ENCODE measurements at regions not wholly inside any gene's neighbourhood (a gene's known extent, or its start where the extent isn't known, plus 50 kb on each side); places are given as distances from the start of the nearest gene placed in this dataset.
"Not testable (repeated sequence)": the region's sequence is repeated elsewhere in the genome, so short reads cannot be mapped to it uniquely, and the experiment has no call there.

DNA sequence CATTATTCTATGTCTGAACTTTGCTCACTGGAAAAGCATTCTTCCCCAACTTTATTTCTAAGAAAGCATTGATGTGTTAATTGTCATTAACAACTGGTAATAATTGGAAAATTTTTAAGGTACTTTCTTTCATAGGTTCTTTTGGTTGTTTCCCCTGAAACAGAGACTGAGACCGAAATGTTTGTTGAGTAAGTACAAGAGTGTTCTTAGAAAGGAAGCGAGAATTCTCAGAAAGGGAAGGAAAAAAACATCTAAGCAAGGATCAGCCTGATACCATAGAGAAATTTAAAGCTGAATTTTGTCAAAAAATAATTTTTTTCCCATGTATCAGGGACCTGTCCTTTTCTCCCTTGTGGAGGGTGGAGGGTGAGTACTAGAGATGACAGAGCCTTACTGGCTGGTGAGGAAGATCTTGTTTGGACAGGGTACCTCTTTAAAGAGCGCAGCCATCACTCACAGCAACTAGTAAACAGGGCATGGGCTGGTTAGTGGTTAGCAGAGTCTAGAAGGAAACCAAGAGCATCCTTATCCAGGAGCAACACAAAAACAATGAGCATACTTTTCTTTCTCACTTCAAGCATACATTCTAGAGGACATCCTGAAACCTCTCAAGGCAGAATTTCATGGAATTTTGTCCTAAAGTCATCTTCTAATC is 898.5 kb downstream of the DNAH5 start:
- DNase-seq (ENCODE audit: low spot score) = no peak

DNA sequence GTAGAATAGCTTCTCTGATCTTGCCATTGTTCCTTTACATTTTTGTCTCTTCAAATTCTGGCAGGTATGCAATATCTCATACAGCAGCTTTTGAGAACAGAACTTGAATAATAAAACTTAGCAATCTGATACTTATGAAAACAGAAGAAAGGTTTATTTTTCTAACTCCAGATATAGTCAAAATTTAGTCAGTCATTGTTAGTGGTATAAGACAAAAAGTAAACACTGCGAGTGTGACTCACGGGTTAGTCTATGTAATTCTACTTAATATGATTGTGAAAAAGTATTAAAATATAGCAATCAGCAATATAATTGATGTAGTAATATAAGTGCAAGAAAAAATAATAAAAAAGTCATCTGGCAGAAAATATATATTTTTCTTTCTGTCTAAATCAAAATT is 910.4 kb downstream of the DNAH5 start:
- no peak for DNase-seq (ENCODE audit: low spot score)

DNA sequence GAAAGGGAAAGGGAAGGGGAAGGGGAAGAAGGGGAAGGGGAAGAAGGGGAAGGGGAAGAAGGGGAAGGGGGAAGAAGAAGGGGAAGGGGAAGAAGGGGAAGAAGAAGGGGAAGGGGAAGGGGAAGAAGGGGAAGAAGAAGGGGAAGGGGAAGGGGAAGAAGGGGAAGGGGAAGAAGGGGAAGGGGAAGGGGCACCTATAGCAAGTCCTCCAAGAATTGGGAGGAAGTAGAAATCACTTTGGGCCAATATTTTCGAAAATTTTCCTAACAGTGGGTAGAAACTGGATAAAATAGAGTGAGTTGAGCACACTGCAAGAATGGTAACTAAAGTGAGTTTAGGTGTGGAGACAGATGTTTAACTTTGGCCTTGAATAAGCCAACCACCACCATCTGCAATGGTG is 915.3 kb downstream of the DNAH5 start:
- no peak for DNase-seq (ENCODE audit: low spot score)

DNA sequence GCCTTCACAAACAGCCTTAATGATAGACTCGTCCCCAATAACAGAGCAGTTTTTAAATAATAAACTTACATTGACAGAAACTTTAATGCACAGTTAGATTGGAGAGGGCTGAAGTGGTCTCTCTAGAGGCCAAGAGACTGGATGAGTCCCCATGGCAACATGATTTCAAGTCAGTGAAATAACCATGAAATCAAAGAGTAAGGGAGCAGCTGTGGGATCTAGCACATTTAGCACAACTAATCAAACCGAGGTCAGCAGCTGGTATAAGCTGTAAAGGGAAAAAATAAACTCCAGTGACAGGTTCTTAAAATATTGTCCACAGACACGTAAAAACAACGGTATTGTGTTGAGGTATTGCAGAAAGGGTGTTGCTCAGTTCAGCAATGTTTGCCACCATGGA is 916.6 kb downstream of the DNAH5 start:
- DNase-seq (ENCODE audit: low spot score) = no peak

DNA sequence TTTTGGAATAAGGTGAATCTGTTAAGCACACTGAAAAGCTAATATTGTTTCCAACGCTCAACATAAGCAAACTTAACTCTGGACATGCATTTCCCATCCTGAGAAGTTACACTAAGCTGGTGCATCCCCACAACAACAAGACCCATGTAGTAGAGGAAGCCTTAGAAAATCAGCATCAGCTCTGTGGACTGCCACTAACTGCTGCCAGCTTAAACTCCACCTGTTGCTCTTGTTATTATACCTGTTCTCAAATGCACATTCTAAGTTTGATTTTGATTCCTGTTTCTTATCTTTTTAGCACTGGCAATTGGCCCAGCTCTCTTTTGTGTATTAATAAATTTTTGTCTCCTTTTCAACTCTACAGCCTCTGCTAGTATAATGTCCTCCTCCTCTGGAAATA is 924.8 kb downstream of the DNAH5 start:
- no peak for DNase-seq (ENCODE audit: low spot score)

DNA sequence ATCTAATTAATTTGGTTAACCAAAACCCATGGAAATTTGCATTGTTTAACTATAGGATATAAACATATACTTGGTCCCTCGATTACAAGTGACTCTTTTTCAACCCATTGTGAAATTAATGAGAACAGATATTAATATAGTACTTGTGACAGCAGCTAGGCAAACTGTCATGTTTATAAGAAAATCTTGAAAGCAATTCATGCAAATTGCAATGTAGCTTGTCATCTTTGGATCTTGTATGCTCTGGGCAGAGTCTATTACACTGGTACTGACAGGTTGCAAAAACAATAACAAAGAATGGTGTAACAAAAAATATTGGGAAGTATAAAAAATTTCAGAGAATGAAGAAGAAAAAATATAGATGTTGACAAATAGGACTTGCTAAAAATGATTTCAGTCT is 941.0 kb downstream of the DNAH5 start:
- DNase-seq (ENCODE audit: low spot score) = no peak

DNA sequence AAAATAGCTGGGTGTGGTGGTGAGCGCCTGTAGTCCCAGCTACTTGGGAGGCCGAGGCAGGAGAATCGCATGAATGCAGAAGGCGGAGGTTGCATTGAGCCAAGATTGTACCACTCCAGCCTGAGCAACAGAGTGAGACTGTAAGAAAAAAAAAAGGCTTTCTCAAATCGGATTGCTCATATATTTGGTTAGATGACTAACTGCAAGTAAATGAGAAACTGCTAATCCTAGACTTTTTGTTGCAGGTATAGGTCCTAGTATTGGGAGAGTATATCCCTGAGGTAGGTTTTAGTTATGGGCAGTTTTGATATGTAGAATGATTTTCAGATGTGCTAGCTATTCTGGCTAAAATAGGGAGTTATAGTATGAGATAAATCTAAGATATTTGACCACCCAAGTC is 944.8 kb downstream of the DNAH5 start:
- DNase-seq (ENCODE audit: low spot score) = no peak

DNA sequence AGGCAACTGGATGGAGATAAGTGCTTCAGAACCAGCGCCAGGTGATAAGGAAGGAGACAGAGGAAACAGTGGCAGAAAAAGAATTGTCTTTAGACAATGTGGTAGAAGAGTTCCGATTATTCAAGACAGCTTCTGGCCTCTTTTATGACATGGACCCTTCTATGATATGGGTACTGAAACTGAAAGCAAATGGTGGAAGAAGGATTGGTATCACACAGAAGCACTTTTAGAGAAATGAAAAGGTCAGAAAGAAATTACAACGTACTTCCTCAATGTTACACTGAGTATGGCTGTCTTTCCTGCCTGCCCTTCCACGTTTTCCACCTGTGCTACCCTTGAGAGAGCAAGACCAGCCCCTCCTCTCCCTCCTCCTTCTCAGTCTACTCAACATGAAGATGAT is 959.3 kb downstream of the DNAH5 start:
- DNase-seq (ENCODE audit: low spot score) = no peak

DNA sequence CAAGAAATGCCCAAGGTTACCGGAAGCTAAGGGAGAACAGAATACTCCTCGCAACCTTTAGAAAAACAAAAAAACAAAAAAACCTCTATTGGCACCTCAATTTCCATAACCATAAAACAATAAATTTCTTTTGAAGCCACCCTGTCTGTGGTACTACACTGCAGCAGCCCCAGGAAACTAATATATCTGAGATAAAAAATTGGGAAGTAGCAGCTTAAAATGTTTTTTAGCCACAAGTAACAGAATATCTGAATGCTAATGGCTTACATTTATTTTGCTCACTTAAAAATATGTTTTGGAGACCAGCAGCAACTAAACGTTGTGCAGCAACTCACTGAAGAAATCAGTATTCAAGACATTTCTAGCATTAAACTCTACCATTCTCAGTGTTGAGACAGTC is 969.6 kb downstream of the DNAH5 start:
- DNase-seq (ENCODE audit: low spot score) = no peak

DNA sequence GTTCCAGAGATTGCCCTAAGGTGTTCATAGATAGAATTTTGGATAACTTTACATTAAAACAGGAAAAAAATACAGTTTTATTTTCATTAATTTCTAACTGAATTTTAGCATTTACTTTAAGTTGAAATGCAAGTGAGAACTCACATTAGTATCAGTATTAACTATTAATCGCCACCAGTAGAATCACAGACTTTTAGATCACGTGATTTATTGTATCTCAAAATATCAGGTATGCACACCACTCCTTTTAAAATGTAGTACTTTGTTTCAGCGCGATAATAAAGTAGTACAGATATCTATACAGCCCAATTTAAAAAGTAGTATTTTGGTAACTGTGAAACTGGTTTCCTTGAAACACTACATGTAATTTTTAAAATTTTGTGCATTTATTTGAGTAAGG is 978.7 kb downstream of the DNAH5 start:
- no peak for DNase-seq (ENCODE audit: low spot score)

DNA sequence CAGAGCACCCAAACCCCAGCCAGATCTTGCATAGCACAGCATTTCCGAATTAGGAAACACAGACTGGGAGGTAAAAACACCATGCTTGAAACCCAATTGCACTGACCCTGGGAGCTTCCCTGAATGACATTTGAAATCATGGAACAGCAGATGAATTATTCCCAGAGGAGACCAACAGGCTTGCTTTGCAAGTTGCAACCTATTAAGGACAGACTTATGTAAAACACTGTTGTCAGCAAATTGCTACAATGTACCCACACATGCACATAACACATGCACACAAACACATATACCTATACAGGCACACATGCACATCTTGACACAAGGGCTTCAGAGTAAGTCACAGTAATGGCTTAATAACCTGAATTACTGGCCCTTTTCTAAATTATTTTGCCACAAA is 984.8 kb downstream of the DNAH5 start:
- DNase-seq (ENCODE audit: low spot score) = no peak

DNA sequence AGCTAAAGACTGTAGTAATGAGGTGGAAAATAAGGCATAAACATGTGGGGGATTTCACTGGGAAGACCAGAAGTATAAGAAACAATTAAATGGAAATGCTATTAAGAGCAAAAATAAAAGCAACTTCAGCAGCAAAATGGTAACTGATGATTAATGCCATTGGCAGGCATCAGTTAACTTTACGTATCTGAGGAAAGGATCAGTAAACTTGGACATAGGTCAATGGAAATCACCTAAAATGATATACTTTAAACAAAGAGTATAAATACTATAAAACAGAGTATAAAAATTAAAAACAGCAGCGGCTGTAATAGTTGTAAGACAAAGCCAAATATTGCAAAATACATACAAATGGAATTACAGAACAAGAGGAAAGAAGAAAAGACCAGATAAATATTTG is 992.1 kb downstream of the DNAH5 start:
- no peak for DNase-seq (ENCODE audit: low spot score)

DNA sequence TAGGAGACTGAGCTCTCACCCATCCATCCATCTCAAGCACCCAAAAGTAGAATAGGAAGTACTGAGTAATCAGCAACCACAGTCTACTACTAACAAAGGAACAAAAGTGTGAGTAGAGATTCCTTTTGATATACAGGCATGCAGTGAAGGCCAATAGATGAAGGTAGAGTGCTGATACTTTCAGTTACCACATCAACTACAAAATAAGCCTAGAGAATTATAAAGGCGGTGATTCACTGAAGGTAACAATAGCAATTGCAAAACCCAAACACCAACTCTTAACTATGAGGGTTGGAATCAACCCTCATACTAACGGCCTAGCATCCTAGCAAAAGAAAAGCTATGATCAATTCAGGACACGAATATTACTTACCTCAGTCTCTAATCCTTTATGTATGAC is 992.6 kb downstream of the DNAH5 start:
- no peak for DNase-seq (ENCODE audit: low spot score)

DNA sequence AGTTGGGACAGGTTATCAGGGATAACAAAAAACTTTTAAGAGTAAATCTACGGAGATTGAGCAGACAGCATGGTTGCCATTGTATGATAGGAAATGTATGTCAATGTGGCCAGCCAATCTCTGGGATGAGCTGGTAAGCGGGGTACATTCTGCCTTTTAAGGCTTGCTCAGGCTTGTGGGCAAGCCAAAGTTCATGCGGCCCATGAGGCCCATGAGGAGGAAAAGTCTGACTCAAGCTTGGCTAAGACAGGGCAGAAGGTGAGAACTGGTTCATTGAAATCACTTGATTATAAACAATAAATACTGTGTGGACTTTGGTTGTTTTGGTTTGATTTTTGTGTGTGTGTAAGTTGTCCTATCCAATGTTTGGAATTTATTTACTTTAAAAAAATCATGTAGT is 997.1 kb downstream of the DNAH5 start:
- DNase-seq (ENCODE audit: low spot score) = no peak

DNA sequence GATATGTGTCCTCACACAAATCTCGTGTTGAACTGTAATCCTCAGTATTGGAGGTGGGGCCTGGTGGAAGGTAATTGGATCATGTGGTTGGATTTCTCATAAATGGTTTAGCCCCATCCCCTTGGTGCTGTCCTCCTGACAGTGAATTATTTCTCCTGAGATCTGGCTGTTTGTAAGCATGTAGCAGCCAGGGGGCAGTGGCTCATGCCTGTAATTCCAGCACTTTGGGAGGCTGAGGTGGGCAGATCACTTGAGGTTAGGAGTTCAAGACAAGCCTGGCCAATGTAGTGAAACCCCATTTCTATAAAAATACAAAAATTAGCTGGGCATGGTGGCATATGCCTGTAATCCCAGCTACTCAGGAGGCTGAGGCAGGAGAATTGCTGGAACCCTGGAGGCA is 999.0 kb downstream of the DNAH5 start:
- not testable (repeated sequence) for DNase-seq (ENCODE audit: low spot score)

DNA sequence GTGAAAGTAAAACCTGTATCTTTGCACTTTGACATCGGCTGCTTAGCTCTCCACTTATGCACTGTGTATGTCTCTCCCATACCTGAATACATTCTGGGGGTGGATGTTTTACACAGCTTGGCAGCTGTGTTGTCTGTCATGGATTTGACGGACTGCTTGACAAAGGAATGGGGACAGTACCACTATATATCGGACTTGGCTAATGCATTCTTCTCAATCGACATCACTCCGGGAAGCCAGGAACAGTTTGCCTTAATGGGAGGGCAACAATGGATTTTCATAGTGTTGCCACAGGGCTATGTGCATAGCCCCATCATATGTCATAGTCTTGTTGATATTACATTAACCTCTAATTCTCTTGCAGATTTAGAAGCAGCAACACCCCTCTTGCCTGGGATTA is 1008.3 kb downstream of the DNAH5 start:
- no peak for DNase-seq (ENCODE audit: low spot score)

DNA sequence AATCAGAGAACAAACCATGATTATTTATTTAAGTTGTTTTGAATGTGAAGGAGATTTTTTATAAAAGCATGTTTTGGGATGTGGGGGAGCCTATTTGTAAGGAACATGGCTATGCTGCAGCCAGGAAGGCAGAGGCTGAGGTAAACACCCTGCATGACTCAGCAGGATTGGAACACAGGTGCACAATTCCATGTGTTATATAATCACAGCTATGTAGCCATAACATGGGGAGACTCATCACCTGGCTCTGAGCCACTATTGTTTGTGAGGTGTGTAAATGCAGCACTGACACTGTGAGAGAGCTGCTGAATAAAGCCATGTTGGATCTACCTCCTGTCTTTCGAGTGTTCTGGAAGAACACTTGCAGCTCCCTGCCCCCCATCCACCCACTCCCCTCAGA is 1009.8 kb downstream of the DNAH5 start:
- DNase-seq (ENCODE audit: low spot score) = no peak

DNA sequence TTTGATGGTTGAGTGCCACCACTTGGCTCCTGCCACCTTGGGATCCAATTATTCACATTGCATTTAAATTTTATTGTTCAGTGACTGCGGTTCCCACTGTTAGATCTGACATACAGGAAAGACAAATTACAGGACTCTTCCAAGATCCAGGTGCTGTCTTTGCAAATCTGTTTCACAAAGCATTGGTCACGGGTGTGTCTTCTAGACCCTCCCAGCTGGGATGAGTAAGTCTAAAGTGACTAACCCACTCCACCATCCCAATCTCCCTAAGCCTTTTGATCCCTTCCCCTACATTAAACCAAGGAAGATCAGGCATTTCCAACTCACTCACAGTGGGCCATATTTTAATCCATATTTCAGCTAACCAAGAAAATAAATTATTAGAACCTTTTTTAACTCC is 1016.3 kb upstream of the CTNND2 start:
- DNase-seq (ENCODE audit: low spot score) = no peak

DNA sequence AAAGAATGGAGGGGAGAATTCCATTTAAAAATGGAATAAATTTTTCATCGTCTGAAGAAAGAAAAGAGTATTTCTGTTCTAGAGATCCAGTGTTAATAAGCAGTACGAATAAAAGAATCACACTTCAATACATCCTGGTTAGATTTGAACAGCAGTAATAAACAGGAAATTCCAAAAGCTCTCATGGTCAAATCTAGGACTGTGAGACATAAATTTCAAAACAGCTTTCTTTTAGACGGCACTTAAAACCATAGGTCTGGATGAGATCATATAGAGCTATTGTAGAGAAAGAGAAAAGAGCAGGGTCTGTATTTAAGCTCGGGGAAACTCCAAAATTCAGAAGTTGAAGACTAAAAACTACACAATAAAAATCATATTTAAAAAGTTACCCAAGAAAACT is 1006.9 kb upstream of the CTNND2 start:
- no peak for DNase-seq (ENCODE audit: low spot score)

DNA sequence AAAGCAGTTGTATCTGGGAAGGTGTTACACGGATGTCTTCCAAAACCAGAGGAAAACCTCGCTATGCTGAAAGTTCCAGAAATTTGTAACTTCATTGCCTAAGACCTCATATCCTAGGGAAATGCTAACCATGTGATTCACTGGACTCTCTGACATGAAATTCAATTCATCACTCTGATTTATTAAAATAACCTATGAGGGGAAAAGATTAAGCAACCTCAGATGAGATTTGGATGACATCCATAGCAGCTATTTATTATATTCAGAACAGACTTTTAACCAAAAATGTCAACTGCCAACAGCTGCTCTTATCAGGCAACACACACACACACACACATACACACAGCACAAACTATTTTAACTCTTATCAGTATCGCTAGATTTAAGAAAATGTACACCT is 1006.4 kb upstream of the CTNND2 start:
- DNase-seq (ENCODE audit: low spot score) = no peak

DNA sequence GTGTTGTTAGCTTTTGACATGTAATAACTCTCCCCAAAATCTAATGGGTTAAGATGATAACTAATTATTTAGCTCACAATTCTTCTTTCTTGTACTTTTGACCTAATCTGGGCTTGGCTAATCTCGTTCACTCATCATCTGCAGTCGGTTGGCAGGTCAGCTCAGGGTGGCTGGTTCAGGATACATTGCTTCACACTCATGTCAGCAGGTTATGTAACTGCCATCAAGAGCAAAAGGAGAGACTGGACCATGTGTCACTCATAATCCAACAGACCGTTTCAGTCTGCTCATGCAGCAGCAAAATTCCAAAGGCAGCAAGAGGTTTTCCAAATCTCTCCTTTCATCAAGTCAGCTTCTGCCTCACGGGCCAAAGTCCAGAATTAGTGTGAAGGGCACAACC is 998.4 kb upstream of the CTNND2 start:
- no peak for DNase-seq (ENCODE audit: low spot score)

DNA sequence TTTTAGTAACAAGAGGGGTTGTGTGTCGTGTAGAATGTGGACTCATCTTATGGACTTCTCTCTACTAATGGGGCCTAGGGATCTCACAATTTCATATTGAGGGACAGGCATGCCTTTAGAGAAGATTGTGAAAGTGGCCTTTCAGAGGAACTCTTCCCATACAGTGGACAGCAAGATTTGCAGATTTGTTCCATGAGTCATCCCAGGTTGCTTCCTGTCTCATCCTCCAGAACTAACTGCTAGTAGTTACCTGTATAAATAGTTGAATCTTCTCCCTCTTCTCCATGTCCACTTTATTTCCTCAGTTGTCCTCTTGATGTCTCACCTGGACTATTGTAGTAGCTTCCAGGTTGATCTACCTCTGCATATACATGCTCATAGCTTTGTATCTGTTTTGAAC is 997.5 kb upstream of the CTNND2 start:
- no peak for DNase-seq (ENCODE audit: low spot score)

DNA sequence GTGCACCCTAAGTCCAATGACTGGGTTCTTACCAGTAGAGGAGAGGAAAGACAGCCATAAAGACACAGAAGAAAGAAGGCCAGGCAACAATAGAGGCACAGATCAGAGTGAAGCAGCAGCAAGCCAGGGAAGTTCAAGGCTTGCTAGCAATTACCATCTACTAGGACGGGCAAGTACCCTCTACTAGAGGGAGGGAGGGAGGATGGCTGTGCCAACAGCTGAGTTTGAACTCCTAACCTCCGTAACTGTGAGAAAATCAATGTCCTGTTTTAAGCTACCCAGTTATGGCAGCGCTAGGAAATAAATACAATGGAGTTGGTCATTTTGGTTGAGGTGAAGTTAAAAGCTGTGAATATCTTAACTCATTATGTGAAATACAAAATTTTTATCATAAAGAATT is 991.8 kb upstream of the CTNND2 start:
- no peak for DNase-seq (ENCODE audit: low spot score)

DNA sequence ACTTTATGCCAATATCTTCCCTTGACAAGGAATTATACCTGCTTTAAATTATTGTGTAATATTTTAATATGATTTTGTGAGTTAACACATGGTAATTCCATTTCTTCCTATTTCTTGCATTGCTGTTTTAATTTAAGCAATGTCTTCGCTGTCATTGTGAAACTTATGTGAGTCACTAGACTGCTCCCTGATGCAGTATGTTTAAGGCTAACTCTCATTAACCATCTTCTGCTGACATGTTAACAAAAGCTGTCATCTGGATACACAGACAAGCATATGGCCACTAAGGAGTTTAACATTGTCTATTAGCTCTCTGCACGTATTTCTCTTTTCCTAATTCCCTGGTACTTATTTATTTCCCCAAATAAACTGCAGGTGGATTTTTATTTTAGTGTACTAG is 980.8 kb upstream of the CTNND2 start:
- DNase-seq (ENCODE audit: low spot score) = no peak

DNA sequence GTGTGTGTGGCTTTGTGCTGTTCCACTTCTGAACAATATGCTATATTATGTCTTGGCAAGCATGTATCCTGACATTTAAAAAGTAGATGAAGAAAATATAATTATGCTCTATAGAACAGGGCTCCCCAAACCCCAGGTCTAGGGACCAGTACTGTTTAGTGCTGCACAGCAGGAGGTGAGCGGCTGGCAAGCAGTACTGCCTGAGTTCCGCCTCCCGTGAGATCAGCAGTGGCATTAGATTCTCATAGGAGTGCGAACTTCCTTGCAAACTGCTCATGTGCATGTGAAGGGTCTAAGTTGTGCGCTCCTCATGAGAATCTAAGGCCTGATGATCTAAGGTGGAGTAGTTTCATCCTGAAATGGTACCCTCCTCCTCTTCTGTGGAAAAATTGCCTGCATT is 979.1 kb upstream of the CTNND2 start:
- no peak for DNase-seq (ENCODE audit: low spot score)

Data from activated CD4-positive, alpha-beta T cell treated with anti-CD3 and anti-CD28 coated beads, Interleukin-2, Interleukin-4, amounts not matched to agents 100 ng/mL and 50 ng/mL, durations not matched to agents 16 hours and 8 hours (primary cell).